ENCODE measurements at regions not wholly inside any gene's neighbourhood (a gene's known extent, or its start where the extent isn't known, plus 50 kb on each side); places are given as distances from the start of the nearest gene placed in this dataset.

DNA sequence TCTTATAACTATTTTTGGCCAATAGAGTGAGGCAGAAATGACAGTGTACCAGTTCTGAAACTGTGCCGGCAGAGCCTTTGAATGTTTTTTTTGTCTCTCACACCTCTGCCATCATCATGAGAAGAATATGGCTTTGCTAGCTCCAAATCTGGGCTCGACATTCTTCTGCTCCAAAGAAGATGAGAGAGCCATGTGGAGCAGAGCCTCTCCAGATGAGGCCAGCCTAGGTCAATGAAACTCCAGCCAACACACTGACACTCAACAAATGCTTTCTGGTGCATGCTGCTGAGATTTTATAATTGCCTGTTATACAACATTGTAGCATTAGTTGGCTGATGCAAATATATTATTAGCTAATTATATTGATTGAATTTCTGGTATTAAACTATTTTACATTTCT lies 154.7 kb downstream of the SLC38A4 start:
- CTCF ChIA-PET, result no interaction called here
- Mint-ChIP-seq H3K27ac (no peak overlapping the region), H3K36me3 (ENCODE audit: low read depth) (no peaks in the 10 kb centered on the region), H3K27me3 (no peaks in the 10 kb centered on the region), H3K4me1 (no peaks in the 10 kb centered on the region), H3K4me3 (no peak overlapping the region), H3K9me3 (no peaks in the 10 kb centered on the region)
- intact Hi-C loops (cut with micrococcal nuclease), result loop anchor here (10.0 kb wide), 2 partner anchors 734 to 1014 kb away; no protein-coding TSS in a partner anchor
- TF ChIP-seq, protein P1, sequence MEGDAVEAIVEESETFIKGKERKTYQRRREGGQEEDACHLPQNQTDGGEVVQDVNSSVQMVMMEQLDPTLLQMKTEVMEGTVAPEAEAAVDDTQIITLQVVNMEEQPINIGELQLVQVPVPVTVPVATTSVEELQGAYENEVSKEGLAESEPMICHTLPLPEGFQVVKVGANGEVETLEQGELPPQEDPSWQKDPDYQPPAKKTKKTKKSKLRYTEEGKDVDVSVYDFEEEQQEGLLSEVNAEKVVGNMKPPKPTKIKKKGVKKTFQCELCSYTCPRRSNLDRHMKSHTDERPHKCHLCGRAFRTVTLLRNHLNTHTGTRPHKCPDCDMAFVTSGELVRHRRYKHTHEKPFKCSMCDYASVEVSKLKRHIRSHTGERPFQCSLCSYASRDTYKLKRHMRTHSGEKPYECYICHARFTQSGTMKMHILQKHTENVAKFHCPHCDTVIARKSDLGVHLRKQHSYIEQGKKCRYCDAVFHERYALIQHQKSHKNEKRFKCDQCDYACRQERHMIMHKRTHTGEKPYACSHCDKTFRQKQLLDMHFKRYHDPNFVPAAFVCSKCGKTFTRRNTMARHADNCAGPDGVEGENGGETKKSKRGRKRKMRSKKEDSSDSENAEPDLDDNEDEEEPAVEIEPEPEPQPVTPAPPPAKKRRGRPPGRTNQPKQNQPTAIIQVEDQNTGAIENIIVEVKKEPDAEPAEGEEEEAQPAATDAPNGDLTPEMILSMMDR (IDR thresholded peaks at IDR 0.05), result no peak
- ATAC-seq (ENCODE audit: low read depth) (no peak), DNase-seq (no peak)
- POLR2A ChIA-PET, result no interaction called here

DNA sequence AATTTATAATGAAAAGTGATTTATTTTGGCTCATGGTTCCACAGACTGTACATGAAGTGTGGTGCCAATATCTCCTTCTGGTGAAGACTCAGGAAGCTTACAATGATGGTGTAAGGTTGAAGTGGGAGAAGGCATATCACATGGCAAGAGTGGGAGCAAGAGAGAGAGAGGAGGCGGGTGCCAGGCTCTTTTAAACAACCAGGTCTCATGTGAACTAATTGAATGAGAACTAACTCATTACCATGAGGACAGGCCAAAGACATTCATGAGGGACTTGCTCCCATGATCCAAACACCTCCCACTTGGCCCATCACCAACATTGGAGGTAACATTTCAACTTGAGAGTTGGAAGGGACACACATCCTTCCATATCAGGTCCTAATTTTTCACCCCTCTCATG lies 155.2 kb downstream of the SLC38A4 start:
- ATAC-seq (ENCODE audit: low read depth) (no peak), DNase-seq (no peak)
- Mint-ChIP-seq H3K4me3 (no peak overlapping the region), H3K36me3 (ENCODE audit: low read depth) (no peaks in the 10 kb centered on the region), H3K27me3 (no peaks in the 10 kb centered on the region), H3K4me1 (no peaks in the 10 kb centered on the region), H3K9me3 (no peaks in the 10 kb centered on the region), H3K27ac (no peak overlapping the region)
- intact Hi-C loops (cut with micrococcal nuclease), result loop anchor here (10.0 kb wide), 2 partner anchors 734 to 1014 kb away; no protein-coding TSS in a partner anchor
- TF ChIP-seq, protein P1 (IDR thresholded peaks at IDR 0.05), result no peak
- POLR2A ChIA-PET, result no interaction called here
- CTCF ChIA-PET, result no interaction called here

DNA sequence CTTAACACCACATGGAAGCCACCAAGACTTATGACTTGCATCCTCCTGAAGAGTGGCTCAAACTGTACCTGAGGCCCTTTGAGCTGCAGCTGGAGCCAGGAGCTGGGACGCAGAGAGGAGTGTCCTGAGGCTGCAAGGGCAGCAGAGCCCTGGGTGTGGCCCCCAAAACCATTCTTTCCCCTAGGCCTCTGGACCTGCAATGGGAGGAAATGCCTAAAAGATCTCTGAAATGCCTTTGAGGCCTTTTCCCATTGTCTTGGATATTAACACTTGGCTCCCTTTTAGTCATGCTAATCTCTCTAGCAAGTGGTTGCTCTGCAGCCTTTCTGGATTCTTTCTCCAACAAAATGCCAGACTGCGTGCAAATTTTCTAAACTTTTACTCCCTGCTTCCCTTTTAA lies 156.1 kb downstream of the SLC38A4 start:
- ChIA-PET POLR2A (no interaction called here), CTCF (interaction anchor here (1.0 kb wide), 1 partner anchor 545 kb away, joined by 3 read pairs; no protein-coding TSS in a partner anchor)
- intact Hi-C loops (cut with micrococcal nuclease), result loop anchor here (10.0 kb wide), 2 partner anchors 735 to 1015 kb away; no protein-coding TSS in a partner anchor
- H3K36me3 Mint-ChIP-seq (ENCODE audit: low read depth), result no peaks in the 10 kb centered on the region
- ATAC-seq (ENCODE audit: low read depth) (no peak), DNase-seq (no peak)
- TF ChIP-seq, protein P1 (IDR thresholded peaks at IDR 0.05), result no peak
- peaks cover 4% of the 10 kb centered on the region for H3K4me1 Mint-ChIP-seq
- H3K27ac Mint-ChIP-seq, result no peak overlapping the region
- H3K9me3 Mint-ChIP-seq, result no peaks in the 10 kb centered on the region
- no peak overlapping the region for H3K4me3 Mint-ChIP-seq
- no peaks in the 10 kb centered on the region for H3K27me3 Mint-ChIP-seq

DNA sequence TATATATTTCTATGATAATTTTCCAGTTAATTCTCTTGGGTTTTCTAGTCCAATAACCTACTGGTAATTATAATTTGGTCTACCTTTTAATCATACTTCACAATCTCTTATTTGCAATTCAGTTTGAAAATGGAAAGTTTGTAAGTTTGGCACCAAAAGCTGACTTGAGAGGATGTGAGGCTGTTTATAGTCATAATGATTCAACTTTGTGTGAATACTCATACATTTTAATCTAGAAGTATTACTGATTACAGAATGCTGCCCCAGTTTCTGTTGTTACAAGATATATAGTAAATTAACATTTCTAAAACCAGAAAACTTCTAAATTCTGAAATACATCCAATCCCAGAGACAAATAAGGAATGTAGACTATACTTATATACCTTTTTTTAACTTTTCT lies 158.2 kb downstream of the SLC38A4 start:
- Mint-ChIP-seq H3K27ac (no peak overlapping the region), H3K9me3 (no peaks in the 10 kb centered on the region), H3K36me3 (ENCODE audit: low read depth) (no peaks in the 10 kb centered on the region), H3K4me3 (no peak overlapping the region), H3K27me3 (no peaks in the 10 kb centered on the region), H3K4me1 (peaks cover 5% of the 10 kb centered on the region)
- no peak for ATAC-seq (ENCODE audit: low read depth)
- intact Hi-C loops (cut with micrococcal nuclease), result no loop called here
- DNase-seq, result no peak
- ChIA-PET CTCF (no interaction called here), POLR2A (no interaction called here)
- TF ChIP-seq, protein P1 (IDR thresholded peaks at IDR 0.05), result no peak

DNA sequence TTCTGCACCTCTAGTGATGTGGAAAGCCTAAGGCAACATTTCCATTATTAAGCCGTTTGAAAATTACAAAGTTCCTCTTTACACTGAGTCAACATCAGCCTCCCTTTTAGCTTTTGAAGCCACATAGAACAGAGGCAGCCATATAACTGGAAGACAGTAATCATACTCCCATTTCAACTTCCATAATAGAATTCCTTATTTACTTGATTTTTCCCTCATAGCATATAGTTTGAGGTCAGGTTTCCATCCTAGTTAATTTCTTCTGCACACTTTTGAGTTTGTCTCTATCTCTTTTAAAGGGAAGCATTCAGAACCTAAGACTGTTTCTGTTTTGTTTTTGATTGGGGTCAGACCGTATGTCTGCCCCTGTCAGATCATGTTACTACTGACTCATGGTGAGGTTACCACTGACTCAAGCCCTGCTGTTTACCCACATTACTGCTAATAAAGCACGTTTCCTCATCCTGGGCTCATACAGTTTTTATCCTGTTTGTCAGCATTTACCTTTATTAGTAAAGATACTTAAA lies 161.0 kb downstream of the SLC38A4 start:
- CTCF ChIA-PET, result interaction anchor here (1.2 to 1.4 kb wide), 2 partner anchors 12 to 540 kb away, joined by 3 to 5 read pairs; no protein-coding TSS in a partner anchor
- Mint-ChIP-seq H3K4me1 (peaks cover 23% of the 10 kb centered on the region), H3K27me3 (no peaks in the 10 kb centered on the region), H3K9me3 (no peaks in the 10 kb centered on the region), H3K36me3 (ENCODE audit: low read depth) (no peaks in the 10 kb centered on the region), H3K4me3 (no peak overlapping the region), H3K27ac (no peak overlapping the region)
- ATAC-seq (ENCODE audit: low read depth), result peak; percentile 56
- intact Hi-C loops (cut with micrococcal nuclease), result no loop called here
- POLR2A ChIA-PET, result interaction anchor here (0.7 kb wide), 1 partner anchor 293 kb away, joined by 3 read pairs; no protein-coding TSS in a partner anchor
- no peak for DNase-seq
- TF ChIP-seq, protein P1 (IDR thresholded peaks at IDR 0.05), result no peak
